ENCODE measurements at regions not wholly inside any gene's neighbourhood (a gene's known extent, or its start where the extent isn't known, plus 50 kb on each side); places are given as distances from the start of the nearest gene placed in this dataset.

DNA sequence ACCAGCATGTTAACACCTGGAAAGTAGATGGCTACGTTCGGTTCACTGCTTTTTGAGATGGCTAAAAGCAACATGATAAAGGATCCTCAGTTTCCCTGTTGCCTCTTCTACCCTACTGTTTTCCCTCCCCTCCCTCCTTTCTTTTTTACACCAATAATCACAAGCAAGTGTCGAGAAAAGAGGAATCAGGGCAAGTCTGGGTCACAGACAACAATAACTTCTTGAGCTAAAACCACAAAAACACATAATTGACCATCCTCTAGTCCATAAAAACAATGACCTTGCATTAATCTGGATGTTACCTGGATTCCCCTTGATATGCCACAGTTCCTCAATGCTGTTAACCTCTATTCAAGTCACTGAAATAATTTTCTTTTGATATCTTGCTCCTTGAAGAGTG is 736.6 kb upstream of the GCFC2 start:
- no peak for DNase-seq

DNA sequence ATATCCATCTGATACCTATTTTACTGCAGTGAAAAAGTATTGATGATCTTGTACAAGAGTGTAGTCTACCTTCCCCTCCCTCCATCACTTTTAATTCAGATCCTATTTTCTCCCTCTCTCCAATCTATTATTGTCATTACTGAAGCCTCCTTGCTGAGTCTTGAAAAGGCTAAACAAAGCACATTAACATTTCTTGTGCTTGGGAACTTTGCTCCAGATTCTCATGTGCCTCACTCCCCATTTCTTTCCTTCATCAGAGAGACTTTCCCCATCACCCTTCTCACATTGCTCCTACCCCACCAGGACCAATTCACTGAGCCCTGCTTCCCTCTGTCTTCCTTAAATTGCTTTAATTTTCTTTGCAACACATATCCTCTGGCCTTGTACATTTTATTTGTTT is 736.2 kb upstream of the GCFC2 start:
- no peak for DNase-seq

GRCh38 chr2:76445880-76446279 is 735.2 kb upstream of the GCFC2 start:
- no peak for DNase-seq

DNA sequence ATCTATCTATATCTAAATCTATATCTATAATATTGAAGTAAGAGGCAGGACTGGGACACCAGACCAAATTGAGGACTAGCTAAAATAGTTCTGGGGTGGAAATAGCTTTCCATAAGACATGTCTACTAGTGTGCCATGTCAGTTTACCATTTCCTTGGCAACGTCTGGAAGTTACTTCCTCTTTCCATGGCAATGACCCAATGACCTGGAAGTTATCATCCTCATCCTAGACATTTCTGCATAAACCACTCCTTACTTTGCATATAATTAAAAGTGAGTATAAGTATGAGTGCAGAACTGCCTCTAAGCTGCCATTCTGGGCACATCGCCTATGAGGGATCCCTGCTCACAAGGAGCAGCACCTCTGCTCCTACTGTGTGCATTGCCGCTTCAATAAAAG is 734.0 kb upstream of the GCFC2 start:
- no peak for DNase-seq

DNA sequence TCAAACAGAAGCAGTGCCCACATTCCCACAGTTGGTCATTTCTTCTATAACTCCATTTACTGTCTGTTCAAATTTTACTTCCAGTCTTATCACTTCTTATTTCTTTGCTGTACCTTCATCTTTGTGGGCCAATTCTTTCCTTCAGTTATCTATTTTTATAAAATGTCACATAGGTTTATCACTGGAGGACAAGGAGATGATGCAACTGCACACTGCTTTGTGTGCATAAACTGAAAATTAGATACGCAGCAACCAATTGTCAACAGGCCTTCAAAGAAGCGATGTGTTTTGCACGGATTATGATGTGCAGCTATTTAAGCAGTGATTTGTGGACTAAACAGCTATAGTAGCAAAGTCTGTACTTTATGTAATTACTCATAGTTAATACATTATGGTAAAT is 726.8 kb upstream of the GCFC2 start:
- no peak for DNase-seq

GRCh38 chr2:76429374-76429773 is 718.7 kb upstream of the GCFC2 start:
- peak in 1 of 2 experiments; percentile 28 for DNase-seq

DNA sequence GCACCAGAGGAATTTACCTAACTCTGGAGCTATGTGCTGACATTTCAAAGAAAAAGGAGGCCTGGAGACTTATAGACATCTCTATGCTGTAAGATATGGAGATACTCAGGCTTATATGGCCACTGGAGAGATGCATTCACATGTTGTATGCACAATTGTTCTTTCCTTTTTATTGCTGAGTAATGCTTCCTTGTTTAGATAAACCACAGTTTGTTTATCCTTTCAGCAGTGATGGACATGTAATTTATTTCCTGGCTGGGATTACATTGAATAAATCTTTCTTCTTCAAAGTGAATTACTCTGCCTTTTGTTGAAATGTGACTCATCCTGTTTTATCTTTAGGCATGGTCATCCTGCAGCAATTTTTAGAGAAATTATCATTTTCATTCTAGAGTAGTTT is 716.7 kb upstream of the GCFC2 start:
- DNase-seq, result no peak

GRCh38 chr2:76415821-76416220 is 705.1 kb upstream of the GCFC2 start:
- no peak for DNase-seq

- no peak for DNase-seq
Measured at GRCh38 chr2:76413436-76413835, 702.7 kb upstream of the GCFC2 start.

DNA sequence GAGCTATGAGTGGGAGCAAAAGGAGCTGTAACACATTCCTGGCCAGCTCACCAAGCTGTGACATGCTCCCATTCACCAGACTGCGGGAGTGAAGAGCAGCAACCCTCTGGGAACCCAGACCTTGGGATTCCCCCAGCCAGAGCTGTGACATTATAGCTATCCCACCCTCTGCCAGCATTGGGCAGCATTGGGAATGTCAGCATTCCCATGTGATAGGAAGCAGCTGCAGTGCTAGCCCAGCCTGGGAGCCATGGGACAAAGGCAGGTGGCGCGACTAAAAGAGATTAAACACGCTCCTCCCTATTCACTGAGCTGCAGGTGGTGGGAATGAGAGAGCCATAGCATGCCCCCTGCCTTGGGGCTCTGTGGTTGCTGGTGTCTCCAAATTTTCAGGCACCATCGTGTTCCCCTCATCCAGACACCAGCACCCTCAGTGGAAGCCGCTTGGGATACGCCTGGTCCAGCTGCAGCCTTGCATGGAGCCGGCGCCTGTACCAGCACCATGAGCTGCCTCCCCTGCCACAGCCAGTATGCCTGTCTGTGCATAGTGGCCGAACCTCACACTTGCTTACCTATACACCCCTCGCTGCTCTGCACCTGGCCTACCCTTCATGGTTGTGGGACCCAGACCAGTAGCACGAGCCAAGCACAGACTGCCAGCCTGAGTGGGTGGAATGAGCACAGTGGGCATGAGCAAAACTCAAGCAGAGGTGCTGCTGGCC is 695.6 kb upstream of the GCFC2 start:
- no peak for DNase-seq

GRCh38 chr2:76393356-76393755 is 682.6 kb upstream of the GCFC2 start:
- no peak for DNase-seq

GRCh38 chr2:76391678-76392077 is 681.0 kb upstream of the GCFC2 start:
- DNase-seq, result no peak

GRCh38 chr2:76387294-76387693 is 676.6 kb upstream of the GCFC2 start:
- DNase-seq, result no peak

DNA sequence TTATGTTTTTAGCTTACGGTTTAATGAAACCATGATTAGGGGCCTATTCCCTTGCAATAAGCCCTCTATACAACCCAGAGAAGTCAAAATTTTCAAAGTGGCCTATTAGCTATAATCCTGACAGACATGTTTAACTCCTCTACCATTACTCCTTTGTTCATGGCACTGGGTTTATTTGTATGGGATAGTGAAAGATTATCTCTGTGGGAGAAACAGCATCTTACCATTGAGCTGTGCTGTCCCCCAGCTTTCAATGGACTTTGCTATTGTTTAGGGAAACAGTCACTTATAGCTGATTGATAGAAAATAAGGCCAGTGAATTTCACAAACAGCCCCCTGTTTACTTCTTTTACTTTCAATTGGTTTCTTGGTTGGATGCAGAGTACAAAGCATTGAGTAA is 675.2 kb upstream of the GCFC2 start:
- DNase-seq, result no peak

DNA sequence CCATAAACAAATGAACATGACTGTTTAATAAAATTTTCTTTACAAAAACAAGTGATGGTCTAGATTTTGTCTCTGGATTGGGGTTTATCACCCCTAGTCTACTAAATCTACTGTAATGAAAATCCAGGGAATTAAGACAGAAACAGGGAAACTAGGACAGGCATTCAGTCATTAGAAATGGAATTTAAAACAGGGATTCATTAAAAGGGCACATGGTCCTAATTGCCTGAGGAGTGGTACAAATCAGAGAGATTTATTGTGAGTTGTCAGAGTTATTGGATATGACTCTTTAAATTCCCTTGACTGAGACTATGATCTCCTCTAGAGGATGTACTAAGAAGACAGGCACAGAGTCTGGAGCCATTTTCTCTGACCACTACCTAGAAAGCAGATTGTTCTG is 670.9 kb upstream of the GCFC2 start:
- no peak for DNase-seq

DNA sequence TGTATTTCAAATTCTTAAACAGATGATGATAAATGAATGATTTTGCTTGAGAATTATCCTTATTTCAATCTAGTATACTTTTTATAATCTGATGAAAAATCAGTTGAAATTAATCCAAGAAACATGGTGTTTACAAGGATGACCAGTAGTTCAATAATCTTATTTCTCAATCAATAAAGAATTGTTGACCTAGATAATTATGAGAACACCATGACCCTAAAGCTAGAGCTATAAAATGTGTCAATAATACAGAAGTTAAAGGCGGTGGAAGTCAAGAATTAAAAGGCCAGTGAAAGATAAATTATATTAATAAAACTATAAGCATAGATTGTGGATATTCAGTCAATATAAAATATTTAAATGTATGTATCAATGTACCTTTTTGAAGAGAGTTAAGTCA is 667.4 kb upstream of the GCFC2 start:
- DNase-seq, result no peak

DNA sequence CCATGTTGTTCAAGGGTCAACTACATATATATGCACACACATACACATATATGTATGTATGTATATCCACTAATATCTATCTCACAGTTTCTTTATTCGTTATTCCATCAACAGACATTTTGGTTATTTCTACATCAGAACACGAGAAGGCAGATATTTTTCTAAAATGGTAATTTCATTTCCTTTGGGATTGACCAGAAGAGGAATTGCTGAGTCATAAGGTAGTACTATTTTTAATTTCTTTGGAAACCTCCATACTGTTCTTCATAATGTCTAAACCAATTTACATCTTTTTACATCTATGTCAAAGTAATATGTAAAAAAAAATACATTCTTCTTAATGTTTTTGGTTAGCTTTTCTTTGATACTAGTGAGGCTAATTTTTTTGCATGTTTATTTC is 630.7 kb upstream of the GCFC2 start:
- DNase-seq, result no peak

- no peak for DNase-seq
Measured at GRCh38 chr2:76332871-76333270, 622.2 kb upstream of the GCFC2 start.

GRCh38 chr2:76330865-76331264 is 620.1 kb upstream of the GCFC2 start:
- DNase-seq, result no peak

DNA sequence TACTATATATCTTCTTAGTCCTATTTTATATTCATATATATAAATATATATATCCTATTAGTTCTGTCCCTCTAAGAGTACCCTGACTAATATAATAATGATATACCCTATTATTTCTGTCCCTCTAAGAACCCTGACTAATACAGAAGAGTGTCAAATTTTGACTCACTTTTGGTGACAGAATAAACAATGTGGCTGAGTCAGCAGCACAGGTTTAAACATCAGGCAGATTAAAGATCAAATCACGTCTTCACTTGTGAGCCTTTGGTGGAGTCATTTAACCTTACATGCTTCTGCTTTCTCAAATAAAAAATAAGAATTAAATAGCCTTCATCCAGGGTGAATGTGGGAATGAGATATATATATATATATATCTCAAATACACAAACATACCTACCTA is 615.9 kb upstream of the GCFC2 start:
- no peak for DNase-seq

- DNase-seq, result no peak
Measured at GRCh38 chr2:76323381-76323780, 612.7 kb upstream of the GCFC2 start.

DNA sequence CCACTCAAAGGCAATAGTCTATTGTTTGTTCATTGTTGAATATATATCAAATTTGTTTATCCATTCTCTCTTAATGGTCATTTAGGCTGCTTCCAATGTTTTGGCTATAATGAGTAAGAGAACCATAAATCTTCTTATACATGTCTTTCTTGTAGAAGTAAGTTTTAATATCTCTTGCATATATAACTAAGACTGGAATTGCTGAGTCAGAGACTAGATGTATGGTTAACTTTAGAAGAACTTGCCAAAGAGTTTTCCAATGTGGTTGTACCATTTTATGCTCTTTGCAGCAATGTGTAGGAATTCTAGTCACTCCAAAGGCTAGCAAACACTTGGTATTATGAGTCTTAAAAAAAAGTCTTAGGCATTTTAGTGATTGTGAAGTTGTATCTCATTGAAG is 610.0 kb upstream of the GCFC2 start:
- no peak for DNase-seq

DNA sequence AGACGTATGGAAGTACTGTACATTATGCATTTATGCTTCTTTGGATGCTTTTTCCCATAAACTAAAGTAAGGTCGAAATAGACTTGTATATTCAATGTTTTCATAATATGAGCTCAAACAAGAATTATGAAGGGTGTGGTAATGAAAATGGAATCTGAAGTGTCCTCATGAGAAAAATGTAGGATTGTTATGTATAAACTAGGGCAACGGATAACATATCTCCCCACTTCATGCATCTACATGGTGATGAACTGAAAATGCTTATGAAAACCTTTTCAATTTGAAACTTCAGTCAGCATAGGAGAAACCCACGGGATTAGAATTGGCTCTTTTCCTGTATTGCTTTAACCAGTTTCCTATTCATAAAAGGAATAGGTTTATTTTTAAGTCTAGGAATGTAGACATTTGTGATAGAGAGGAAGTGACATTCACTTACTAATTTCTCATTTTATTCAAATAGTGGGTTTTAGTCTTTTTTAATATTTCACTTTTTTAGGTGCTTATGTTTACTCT is 608.2 kb upstream of the GCFC2 start:
- no peak for DNase-seq

DNA sequence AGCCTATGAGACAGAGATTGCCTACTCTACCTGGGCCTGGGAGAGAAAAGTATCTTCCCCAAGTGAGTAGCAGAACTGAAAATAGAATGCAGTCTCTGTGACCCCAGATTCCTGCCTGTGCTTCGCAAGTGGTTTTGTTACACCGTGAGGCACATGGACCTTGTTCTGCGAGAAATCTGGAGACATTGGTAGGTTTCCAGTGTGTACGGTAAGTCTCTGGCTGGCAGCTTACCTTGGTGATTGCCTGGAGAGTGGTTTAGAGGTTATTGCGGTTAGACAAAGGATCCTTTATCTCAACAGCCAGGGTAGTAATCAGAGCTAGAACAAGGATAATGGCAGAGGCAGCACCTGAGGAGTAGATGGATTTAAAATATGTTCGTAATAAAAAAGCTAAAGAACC is 606.0 kb upstream of the GCFC2 start:
- peak; percentile 38 to 62 for DNase-seq

DNA sequence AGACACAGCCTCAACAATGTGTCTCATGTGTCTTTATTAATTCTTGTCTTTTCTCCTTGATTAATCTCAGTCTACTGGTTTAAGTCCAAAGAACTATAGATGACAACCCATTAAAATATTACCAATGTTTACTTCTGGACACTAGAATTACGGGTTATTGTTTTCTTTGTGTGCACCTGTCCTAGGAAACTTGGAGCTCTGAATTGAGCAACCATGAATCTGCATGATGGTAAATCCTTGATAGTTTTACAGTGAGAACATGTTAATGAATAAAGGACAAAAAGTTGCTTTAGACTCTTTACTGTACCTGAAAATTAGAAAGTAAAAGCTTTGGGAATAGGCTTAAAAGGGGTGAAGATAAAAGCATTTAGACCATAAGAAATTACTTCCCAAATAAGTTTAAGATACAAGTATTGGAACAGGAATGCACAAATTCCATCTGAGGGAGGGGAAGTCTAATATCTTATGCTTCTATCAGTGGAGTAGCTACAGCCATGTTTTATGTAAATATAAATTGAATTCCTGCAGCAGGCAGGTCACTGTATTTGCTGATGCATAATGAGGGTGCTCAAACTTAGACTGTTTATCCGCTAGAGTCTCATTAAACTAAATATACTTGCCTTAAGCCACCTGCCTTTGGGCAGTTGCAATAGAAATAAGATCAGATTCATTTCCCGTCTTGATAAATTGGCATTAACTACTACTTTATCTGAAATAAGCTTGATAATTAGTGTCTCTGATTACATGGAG is 603.7 kb upstream of the GCFC2 start:
- DNase-seq, result peak; percentile 19 to 59

All from NCI-H526 (cell line).